K562 (cell line): ENCODE measurements at regions not wholly inside any gene's neighbourhood (a gene's known extent, or its start where the extent isn't known, plus 50 kb on each side); places are given as distances from the start of the nearest gene placed in this dataset.

ENCODE experiments used
- ARNT ChIP-seq, 2 experiments: fragments of 450-650 bp; IDR thresholded peaks; 2 replicates each; pipeline ENCODE4 v1.6.1; 2016; ENCODE audit warnings: mild to moderate bottlenecking in 1 of 2
- ATF3 ChIP-seq, 2 experiments: fragments of 450-650 bp in 1 of 2; sonication (generic) in 1 of 2; formaldehyde crosslinking in 1 of 2; IDR thresholded peaks in 1 of 2; conservative IDR thresholded peaks in 1 of 2; 2 replicates each; pipeline versions ENCODE4 v1.6.1 to v1.8.1; 2016 to 2023; ENCODE audit warnings: mild to moderate bottlenecking in 2 of 2, moderate library complexity in 2 of 2, inconsistent platforms in 1 of 2, missing genetic modification reagents in 1 of 2
- EZH2 ChIP-seq: IDR thresholded peaks from 2 replicates; pipeline ENCODE4 v1.6.1; 2012; ENCODE audit warnings: low read depth, mild to moderate bottlenecking, inconsistent platforms, low read length, borderline replicate concordance
- MAFK ChIP-seq: IDR thresholded peaks from 2 replicates; pipeline ENCODE4 v1.6.1; 2011; ENCODE audit warnings: low read length, improper control_type of control experiment
- POLR2A ChIP-seq: fragments of 450-650 bp; conservative IDR thresholded peaks from 2 replicates; pipeline ENCODE4 v1.6.1; 2016

GRCh38 chr10:61024151-61024855 lies 80.3 kb upstream of the RHOBTB1 start:
- TF ChIP-seq ATF3 (IDR thresholded peaks at IDR 0.05) (no peak), ATF3 (CRISPR knock-in tag; conservative IDR thresholded peaks at IDR 0.05) (no peak), EZH2 (no peak), POLR2A (no peak), ARNT (IDR thresholded peaks at IDR 0.05) (no peak), MAFK (no peak)
